ENCODE measurements at regions not wholly inside any gene's neighbourhood (a gene's known extent, or its start where the extent isn't known, plus 50 kb on each side); places are given as distances from the start of the nearest gene placed in this dataset.

- H3K4me3 ChIP-seq (ENCODE audit: low read length) = no peak overlapping the region
- DNase-seq (ENCODE audit: low read depth) = no peak
- peak; percentile 32 for TF ChIP-seq CTCF (conservative IDR thresholded peaks at IDR 0.05; ENCODE audit: low read depth, low read length)
Measured at GRCh38 chr6:22471132-22471690, 98.2 kb upstream of the HDGFL1 start.

- TF ChIP-seq CTCF (conservative IDR thresholded peaks at IDR 0.05; ENCODE audit: low read depth, low read length) = no peak
- DNase-seq (ENCODE audit: low read depth) = no peak
- H3K4me3 ChIP-seq (ENCODE audit: low read length) = no peak overlapping the region
Measured at GRCh38 chr6:22471746-22472145, 97.6 kb upstream of the HDGFL1 start.

GRCh38 chr6:22473991-22474682 is 95.2 kb upstream of the HDGFL1 start:
- no peak overlapping the region for H3K4me3 ChIP-seq (ENCODE audit: low read length)
- TF ChIP-seq CTCF (conservative IDR thresholded peaks at IDR 0.05; ENCODE audit: low read depth, low read length) = no peak
- no peak for DNase-seq (ENCODE audit: low read depth)

GRCh38 chr6:22476811-22477390 is 92.5 kb upstream of the HDGFL1 start:
- no peak for TF ChIP-seq CTCF (conservative IDR thresholded peaks at IDR 0.05; ENCODE audit: low read depth, low read length)
- DNase-seq (ENCODE audit: low read depth) = no peak

GRCh38 chr6:22497276-22497675 is 72.1 kb upstream of the HDGFL1 start:
- no peak for DNase-seq (ENCODE audit: low read depth)
- no peak for TF ChIP-seq CTCF (conservative IDR thresholded peaks at IDR 0.05; ENCODE audit: low read depth, low read length)
- H3K4me3 ChIP-seq (ENCODE audit: low read length) = no peak overlapping the region

More at GRCh38 chr6:22476811-22477390, 92.5 kb upstream of the HDGFL1 start:
- H3K4me3 ChIP-seq (ENCODE audit: low read length) = no peak overlapping the region

GRCh38 chr6:22499815-22500214 is 69.6 kb upstream of the HDGFL1 start:
- no peak for TF ChIP-seq CTCF (conservative IDR thresholded peaks at IDR 0.05; ENCODE audit: low read depth, low read length)
- H3K4me3 ChIP-seq (ENCODE audit: low read length) = no peak overlapping the region
- DNase-seq (ENCODE audit: low read depth) = no peak

GRCh38 chr6:22506496-22506895 is 62.9 kb upstream of the HDGFL1 start:
- H3K4me3 ChIP-seq (ENCODE audit: low read length) = no peak overlapping the region
- TF ChIP-seq CTCF (conservative IDR thresholded peaks at IDR 0.05; ENCODE audit: low read depth, low read length) = no peak
- DNase-seq (ENCODE audit: low read depth) = no peak

Measured in retinal pigment epithelial cell (primary cell).